HepG2 (cell line): ENCODE measurements at regions not wholly inside any gene's neighbourhood (a gene's known extent, or its start where the extent isn't known, plus 50 kb on each side); places are given as distances from the start of the nearest gene placed in this dataset.

Experiments
- ATAC-seq: fragments of 200-7000 bp; cut with Tn5 transposase; 3 replicates; pipeline ENCODE4 v1.9.1; 2020; ENCODE audit warnings: mild to moderate bottlenecking, moderate library complexity
- BruUV-seq: library from RNA; stranded (reverse); fragments of 400-500 nt; replicated peaks from 2 replicates; lab custom pipeline; 2021; lab: Mats Ljungman, UMichigan
- CTCF ChIA-PET: fragments of 300-600 bp; formaldehyde crosslinking; extraction: SDS; loops from one replicate; lab custom pipeline; 2021; ENCODE audit warnings: low total read pairs, inconsistent platforms, low intra/inter-chr PET ratio; lab: Yijun Ruan, JAX
- POLR2A ChIA-PET: fragments of 350-600 bp; sonication (Branson Sonifier 250); formaldehyde crosslinking; loops from one replicate; lab custom pipeline; 2020; ENCODE audit warnings: antibody characterized with exemption, inconsistent platforms; lab: Yijun Ruan, JAX
- DNase-seq: peaks from one replicate; pipeline ENCODE4 v3.0.0-alpha.2; 2015; ENCODE audit warnings: low spot score
- FAIRE-seq: peaks from 3 replicates; lab custom pipeline; 2011; peaks lifted over from hg19 to GRCh38; lab: Jason Lieb, UNC
- H2AFZ ChIP-seq: one replicate; pipeline ENCODE4 v1.6.1; 2011; ENCODE audit warnings: low read length, inconsistent platforms
- H3K27ac ChIP-seq: fragments of 300-600 bp; 3 replicates; pipeline ENCODE4 v1.8.0; 2011; ENCODE audit warnings: mixed run types, mild to moderate bottlenecking, mixed read lengths, low read length, inconsistent platforms; ENCODE audit not compliant: insufficient read depth; ENCODE audit errors: extremely low read length
- H3K27me3 ChIP-seq, 2 experiments: fragments of 200-600 bp in 1 of 2; 2 replicates in 1 of 2; 3 replicates in 1 of 2; pipeline versions ENCODE4 v1.6.0 to v1.8.0; 2011; ENCODE audit warnings: low read length in 2 of 2, mild to moderate bottlenecking in 2 of 2, moderate library complexity in 2 of 2, inconsistent platforms in 1 of 2; ENCODE audit not compliant: insufficient read depth in 2 of 2, control insufficient read depth in 1 of 2
- H3K36me3 ChIP-seq, 2 experiments: fragments of 200-600 bp in 1 of 2; replicated peaks in 1 of 2; 2 replicates in 1 of 2; 3 replicates in 1 of 2; pipeline versions ENCODE4 v1.5.1 to v1.8.0; 2011; ENCODE audit warnings: low read length in 2 of 2, inconsistent platforms in 1 of 2; ENCODE audit not compliant: insufficient read depth in 2 of 2, control insufficient read depth in 1 of 2
- H3K4me1 ChIP-seq: 2 replicates; pipeline ENCODE4 v1.5.1; 2012; ENCODE audit warnings: low read length, inconsistent platforms; ENCODE audit not compliant: insufficient read depth
- H3K4me2 ChIP-seq: 2 replicates; pipeline ENCODE4 v1.6.0; 2011; ENCODE audit warnings: low read depth, low read length, inconsistent platforms
- H3K4me3 ChIP-seq, 3 experiments: fragments of 200-600 bp in 1 of 3; sonication (generic), shearing (Covaris generic) in 1 of 3; replicated peaks in 1 of 3; 2 replicates each; pipeline ENCODE4 v1.5.1; 2011 to 2016; ENCODE audit warnings: low read length in 3 of 3, inconsistent platforms in 2 of 3, low read depth in 2 of 3, mild to moderate bottlenecking in 2 of 3, control low read depth in 1 of 3, mixed read lengths in 1 of 3; ENCODE audit not compliant: insufficient read depth in 1 of 3
- H3K79me2 ChIP-seq: one replicate; pipeline ENCODE4 v1.6.1; 2011; ENCODE audit warnings: low read length, inconsistent platforms; ENCODE audit not compliant: insufficient read depth
- H3K9ac ChIP-seq: 2 replicates; pipeline ENCODE4 v1.6.0; 2011; ENCODE audit warnings: mild to moderate bottlenecking, low read depth, low read length, inconsistent platforms; ENCODE audit not compliant: insufficient read depth
- H3K9me3 ChIP-seq: 2 replicates; pipeline ENCODE4 v1.5.1; 2012; ENCODE audit warnings: mild to moderate bottlenecking, low read length
- H4K20me1 ChIP-seq: 2 replicates; pipeline ENCODE4 v1.6.0; 2011; ENCODE audit warnings: inconsistent platforms, mild to moderate bottlenecking, low read length, moderate library complexity; ENCODE audit not compliant: insufficient read depth
- ARNT ChIP-seq: fragments of 450-650 bp; IDR thresholded peaks from 2 replicates; pipeline ENCODE4 v1.6.1; 2017
- ATF5 ChIP-seq: sonication (generic); formaldehyde crosslinking; IDR thresholded peaks from 2 replicates; pipeline ENCODE4 v1.4.0; 2020; ENCODE audit warnings: mild to moderate bottlenecking, low read depth, missing genetic modification reagents
- E2F5 ChIP-seq: sonication (generic); formaldehyde crosslinking; conservative IDR thresholded peaks from 2 replicates; pipeline ENCODE4 v1.4.0; 2020; ENCODE audit warnings: missing genetic modification reagents
- JUND ChIP-seq: sonication (generic); formaldehyde crosslinking; IDR thresholded peaks from 2 replicates; pipeline ENCODE4 v1.8.0; 2022; ENCODE audit warnings: mild to moderate bottlenecking, missing genetic modification reagents
- NBN ChIP-seq: fragments of 450-650 bp; conservative IDR thresholded peaks from 2 replicates; pipeline ENCODE4 v1.6.1; 2017
- ZBTB39 ChIP-seq: sonication (generic); formaldehyde crosslinking; IDR thresholded peaks from 2 replicates; pipeline ENCODE4 v1.5.0; 2020; ENCODE audit warnings: missing genetic modification reagents
- ZNF430 ChIP-seq: sonication (generic); formaldehyde crosslinking; IDR thresholded peaks from 2 replicates; pipeline ENCODE4 v1.9.0; 2021; ENCODE audit warnings: mild to moderate bottlenecking, missing genetic modification reagents
- ZNF597 ChIP-seq: sonication (generic); formaldehyde crosslinking; IDR thresholded peaks from 2 replicates; pipeline ENCODE4 v1.5.0; 2020; ENCODE audit warnings: missing genetic modification reagents
- ZNF761 ChIP-seq: sonication (generic); formaldehyde crosslinking; conservative IDR thresholded peaks from 2 replicates; pipeline ENCODE4 v1.4.0; 2020; ENCODE audit warnings: mild to moderate bottlenecking, missing genetic modification reagents
- WGBS: methylation state at CpG from one replicate; pipeline ENCODE4 v1.1.6; 2017; ENCODE audit warnings: low lambda C conversion rate; 5-methylcytosine and 5-hydroxymethylcytosine counted together
- in situ Hi-C: cut with HindIII; loops from 2 replicates; pipeline ENCODE4 v1.10.0; 2017; ENCODE audit warnings: low pct_unique_long_range_greater_than_20kb; ENCODE audit not compliant: extremely low pct_ligation_motif_present
- intact Hi-C: fragments of 100-400 bp; cut with micrococcal nuclease; formaldehyde crosslinking; loops from one replicate; pipeline ENCODE4 v1.10.0; 2022; ENCODE audit not compliant: unreplicated experiment

- WGBS, result 24% methylated on average over 5 of the region's 5 CpGs
- Histone ChIP-seq H3K9me3 (no peaks in the 10 kb centered on the region), H4K20me1 (no peaks in the 10 kb centered on the region), H3K4me3 (no peak overlapping the region), H3K4me2 (no peak overlapping the region), H3K4me1 (no peaks in the 10 kb centered on the region), H3K79me2 (no peaks in the 10 kb centered on the region), H3K27me3 (no peaks in the 10 kb centered on the region), H3K9ac (no peak overlapping the region), H2AFZ (no peak overlapping the region), H3K36me3 (no peaks in the 10 kb centered on the region), H3K27ac (no peak overlapping the region)
- DNase-seq, result no peak
- BruUV-seq, result no TSS peak
- in situ Hi-C loops, result no loop called here
- no peak for ATAC-seq
- intact Hi-C loops, result no loop called here
- no peak for TF ChIP-seq ATF5 (CRISPR knock-in tag)
- no peak for TF ChIP-seq ZNF761 (CRISPR knock-in tag)
- no peak for TF ChIP-seq ZBTB39
- no peak for TF ChIP-seq JUND
- no peak for TF ChIP-seq E2F5 (CRISPR knock-in tag)
- no peak for FAIRE-seq
- POLR2A ChIA-PET, result no interaction called here
- CTCF ChIA-PET, result no interaction called here
These were observed 166.8 kb upstream of the FREM2 start for GRCh38 chr13:38520041-38520440.

GRCh38 chr13:38527140-38527539 lies 159.7 kb upstream of the FREM2 start:
- TF ChIP-seq ARNT, result no peak
- TF ChIP-seq ZNF597 (CRISPR knock-in tag), result no peak
- TF ChIP-seq ZNF430 (CRISPR knock-in tag), result no peak
- no peak for TF ChIP-seq NBN
- TF ChIP-seq, all 625 proteins: peak for 0
- DNase-seq, result no peak
- FAIRE-seq, result no peak
- Histone ChIP-seq H3K9ac (no peak overlapping the region), H3K9me3 (no peaks in the 10 kb centered on the region), H3K4me1 (no peaks in the 10 kb centered on the region), H3K36me3 (no peaks in the 10 kb centered on the region), H4K20me1 (no peaks in the 10 kb centered on the region), H3K27me3 (no peaks in the 10 kb centered on the region), H2AFZ (no peak overlapping the region), H3K27ac (no peak overlapping the region), H3K4me2 (no peak overlapping the region), H3K4me3 (no peak overlapping the region), H3K79me2 (no peaks in the 10 kb centered on the region)
- no TSS peak for BruUV-seq
- in situ Hi-C loops (no loop called here), intact Hi-C loops (no loop called here)
- WGBS, result 0% methylated on average over 5 of the region's 5 CpGs
- ATAC-seq, result no peak
- POLR2A ChIA-PET, result no interaction called here
- CTCF ChIA-PET, result no interaction called here
